ENCODE measurements at regions not wholly inside any gene's neighbourhood (a gene's known extent, or its start where the extent isn't known, plus 50 kb on each side); places are given as distances from the start of the nearest gene placed in this dataset.

- no peak for TF ChIP-seq CTCF (IDR thresholded peaks at IDR 0.05)
- TF ChIP-seq POLR2A (IDR thresholded peaks at IDR 0.05): no peak
Observed at GRCh38 chr6:9233226-9233625, 797.9 kb upstream of the SLC35B3 start.
